DMS53 treated with DMSO at 0.1 percent for 48 hours (cell line): ENCODE measurements at regions not wholly inside any gene's neighbourhood (a gene's known extent, or its start where the extent isn't known, plus 50 kb on each side); places are given as distances from the start of the nearest gene placed in this dataset.
A peak's percentile ranks its signal among the peaks of the same experiment; 100 is the strongest.

Source experiments
- DNase-seq: peaks from one replicate; lab custom pipeline; 2025; ENCODE audit not compliant: unreplicated experiment; lab: John Stamatoyannopoulos, UW

DNA sequence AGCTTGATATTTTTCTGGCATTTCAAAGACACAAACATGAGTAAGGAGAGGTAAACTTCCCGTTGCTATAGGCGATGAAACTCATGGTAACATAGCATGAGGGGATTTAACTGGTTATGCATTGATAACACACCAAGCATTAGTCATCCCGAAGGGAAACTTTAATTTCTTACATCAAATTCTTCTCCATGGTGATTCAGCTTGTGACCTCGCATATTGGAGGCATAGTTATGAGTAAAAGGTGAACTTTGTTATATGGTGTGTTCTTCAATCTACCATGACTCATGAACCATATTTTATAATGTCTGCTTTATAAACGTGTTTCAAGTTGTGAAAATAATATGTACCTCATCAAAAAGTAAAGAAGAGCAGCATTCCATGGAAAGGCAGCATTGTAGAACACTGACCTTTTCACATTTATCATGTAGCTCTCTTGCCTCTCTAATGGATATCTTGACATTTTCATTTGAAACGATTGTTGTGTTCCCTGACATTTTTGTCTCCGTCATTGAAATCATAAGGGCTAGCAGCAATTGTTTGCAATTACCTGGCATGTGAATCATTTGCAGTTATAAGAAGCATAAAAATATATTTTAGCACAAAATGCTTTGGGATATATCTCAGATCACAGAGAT, 491.8 kb downstream of the ANXA1 start:
- DNase-seq = no peak

- no peak for DNase-seq
These were observed 495.9 kb downstream of the ANXA1 start for GRCh38 chr9:73647560-73647959.

GRCh38 chr9:73649552-73649951, 497.9 kb downstream of the ANXA1 start:
- DNase-seq = no peak

GRCh38 chr9:73655363-73655762, 503.7 kb downstream of the ANXA1 start:
- DNase-seq = no peak

GRCh38 chr9:73655831-73656230, 504.2 kb downstream of the ANXA1 start:
- no peak for DNase-seq

GRCh38 chr9:73665253-73665652, 513.6 kb downstream of the ANXA1 start:
- DNase-seq = no peak

DNA sequence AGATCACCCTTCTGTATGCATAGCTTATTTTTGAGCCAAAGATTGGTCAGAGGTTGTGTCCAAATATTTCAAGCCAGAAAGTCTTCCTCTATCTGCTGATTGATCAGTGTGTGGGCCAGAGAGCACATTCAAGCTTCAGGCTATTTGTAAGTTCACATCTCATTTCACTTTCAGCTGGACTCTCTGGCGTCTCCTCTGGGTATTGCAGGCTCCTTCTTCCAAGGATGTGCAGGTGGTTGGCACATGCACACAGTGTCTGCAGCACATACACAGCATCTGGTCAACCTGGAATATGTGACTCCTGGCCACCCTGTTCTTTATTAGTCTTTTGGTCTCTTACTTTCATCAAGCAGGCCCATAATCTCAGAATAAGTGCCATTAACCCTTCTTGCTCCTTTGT, 516.1 kb downstream of the ANXA1 start:
- no peak for DNase-seq

DNA sequence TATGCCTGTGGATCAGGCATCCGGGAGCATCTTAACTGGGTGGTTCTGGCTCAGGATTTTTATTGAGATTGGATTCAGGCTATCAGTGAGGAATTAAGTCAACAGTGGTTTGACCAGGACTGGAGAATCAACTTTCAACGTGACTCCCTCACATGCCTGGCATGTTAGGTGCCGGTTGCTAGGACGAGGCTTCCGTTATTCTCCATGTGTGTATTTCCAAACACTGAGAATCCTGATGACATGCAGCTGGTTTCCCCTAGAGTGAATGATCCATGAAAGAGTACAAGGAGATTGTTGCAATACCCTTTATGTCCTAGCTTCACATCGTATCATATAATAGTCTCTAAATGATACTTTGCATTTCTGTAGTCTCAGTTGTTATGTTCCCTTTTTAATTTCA, 529.2 kb downstream of the ANXA1 start:
- no peak for DNase-seq

DNA sequence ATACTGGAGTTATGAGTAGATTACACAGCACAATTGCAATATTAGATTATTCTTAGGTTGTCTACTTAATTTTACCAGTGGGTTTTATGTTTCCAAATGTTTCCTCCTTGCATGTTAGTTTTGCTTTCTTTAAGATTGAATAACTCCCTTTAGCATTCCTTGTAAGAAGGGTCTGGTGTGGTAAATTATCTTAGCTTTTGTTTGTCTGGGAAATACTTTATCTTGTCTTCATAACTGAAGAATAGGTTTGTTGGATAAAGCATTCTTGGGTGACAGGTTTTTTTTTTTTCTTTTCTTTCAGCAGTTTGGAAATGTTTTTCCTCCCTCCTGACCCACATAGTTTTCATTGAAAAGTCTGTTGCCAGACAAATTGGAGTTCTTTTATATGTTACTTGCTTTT, 531.1 kb downstream of the ANXA1 start:
- no peak for DNase-seq

GRCh38 chr9:73683862-73684591, 532.4 kb downstream of the ANXA1 start:
- peak; percentile 28 for DNase-seq

GRCh38 chr9:73684601-73685000, 532.9 kb downstream of the ANXA1 start:
- DNase-seq = no peak

GRCh38 chr9:73685786-73686185, 534.1 kb downstream of the ANXA1 start:
- no peak for DNase-seq

DNA sequence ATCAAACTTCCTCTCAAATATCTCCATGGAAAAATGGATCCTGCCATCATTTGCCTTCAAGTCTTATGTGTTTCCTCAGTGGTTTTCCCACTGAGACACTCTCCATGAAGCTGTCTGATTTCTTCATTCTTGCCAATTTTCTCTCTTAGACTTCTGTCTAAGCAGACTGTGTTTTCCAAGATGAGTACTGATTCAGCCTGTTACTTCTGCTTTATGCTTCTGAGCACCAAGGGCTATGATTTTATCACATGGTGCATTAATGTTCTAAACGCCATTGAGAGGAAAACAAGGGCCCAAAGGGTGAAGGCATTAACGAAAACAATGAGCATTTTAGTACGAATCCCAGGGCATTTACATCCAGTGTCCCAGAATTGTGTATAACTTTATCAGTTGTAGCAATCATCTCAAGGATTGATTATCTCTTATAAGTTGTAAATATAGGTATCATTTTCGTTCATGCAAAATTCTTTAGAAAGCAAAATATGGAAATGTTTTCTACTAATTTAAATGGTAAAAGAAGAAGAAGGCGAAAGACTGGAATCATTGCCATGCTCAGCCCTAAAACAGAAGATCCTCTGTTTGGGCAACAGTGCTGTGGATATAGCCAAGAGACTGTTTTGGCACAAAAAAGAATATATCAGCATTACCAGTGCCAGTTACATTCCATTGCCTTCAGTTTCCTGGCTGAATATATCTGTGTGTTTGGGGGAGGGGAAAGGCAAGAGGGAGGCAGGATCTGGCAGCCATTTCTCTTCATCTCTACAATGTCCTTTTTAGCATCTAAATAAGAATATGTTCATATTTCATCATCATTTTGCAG, 537.6 kb downstream of the ANXA1 start:
- DNase-seq = no peak

DNA sequence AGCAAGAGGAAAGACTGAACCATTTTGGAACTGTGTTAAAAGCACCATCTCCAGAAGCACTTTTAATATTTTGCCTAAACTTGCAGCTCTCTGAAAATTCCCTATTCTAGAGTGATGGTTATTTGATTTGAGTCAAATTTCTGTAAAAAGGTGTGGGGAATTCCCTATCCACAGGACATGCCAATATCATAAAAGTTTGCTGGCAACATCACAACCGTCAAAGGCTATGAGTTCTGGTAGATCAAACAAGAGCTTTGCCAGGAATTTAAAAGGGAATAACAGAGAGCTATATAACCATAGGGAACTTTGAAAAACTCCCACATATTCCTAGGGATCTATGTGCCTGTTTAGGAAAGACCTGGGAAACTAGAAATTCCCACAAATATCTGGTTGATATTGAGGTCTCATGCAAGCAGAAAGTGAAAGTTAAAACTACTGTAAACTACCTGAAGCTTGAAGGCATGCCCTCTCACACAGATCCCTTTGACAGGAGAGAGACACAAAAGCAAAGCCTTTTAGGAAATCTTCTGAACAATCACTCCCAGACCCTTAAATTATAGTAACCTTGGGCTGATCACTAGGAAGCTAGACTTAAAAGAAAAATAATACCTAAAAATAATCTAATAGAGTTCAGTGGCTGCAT, 549.9 kb downstream of the ANXA1 start:
- DNase-seq = no peak

GRCh38 chr9:73714294-73714693, 562.6 kb downstream of the ANXA1 start:
- no peak for DNase-seq

- no peak for DNase-seq
These were observed 563.9 kb downstream of the ANXA1 start for GRCh38 chr9:73715591-73715990.

DNA sequence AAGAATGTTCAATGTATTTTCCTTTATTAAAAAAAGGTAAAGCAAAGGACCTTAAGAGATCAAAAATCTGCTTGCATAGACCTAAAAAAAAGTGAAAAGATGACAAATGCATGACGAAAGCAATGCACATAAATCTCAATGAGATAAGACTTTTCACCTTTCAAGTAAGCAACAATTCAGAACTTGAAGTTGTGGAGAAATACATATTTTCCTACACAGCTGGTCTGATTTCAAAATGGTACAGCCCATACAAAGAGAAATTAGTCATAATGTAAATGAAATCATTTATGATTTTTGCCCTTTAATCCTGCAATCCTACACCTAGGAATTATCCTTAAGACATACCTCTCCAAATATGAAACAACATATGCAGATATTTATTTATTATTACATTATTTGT, 568.0 kb downstream of the ANXA1 start:
- no peak for DNase-seq

DNA sequence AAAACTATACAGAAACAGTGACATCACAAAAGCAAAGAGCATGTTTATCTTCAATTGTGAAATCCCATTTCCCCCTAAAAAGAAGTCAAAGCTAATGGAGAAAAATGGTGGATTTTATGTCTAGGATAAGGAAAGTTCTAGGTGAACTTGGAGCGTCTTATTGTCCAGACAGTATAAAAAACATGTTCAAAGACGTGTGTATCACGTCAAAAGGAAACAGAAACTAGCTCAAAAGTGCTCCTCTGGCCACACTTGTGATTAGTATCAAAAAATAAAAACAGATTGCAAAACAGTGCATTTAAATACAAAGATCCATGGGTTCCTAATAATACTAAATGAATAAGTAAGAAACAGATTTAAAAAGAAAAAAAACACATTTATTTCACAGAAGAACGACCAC, 568.9 kb downstream of the ANXA1 start:
- no peak for DNase-seq

- no peak for DNase-seq
These were observed 584.6 kb downstream of the ANXA1 start for GRCh38 chr9:73736270-73736669.

DNA sequence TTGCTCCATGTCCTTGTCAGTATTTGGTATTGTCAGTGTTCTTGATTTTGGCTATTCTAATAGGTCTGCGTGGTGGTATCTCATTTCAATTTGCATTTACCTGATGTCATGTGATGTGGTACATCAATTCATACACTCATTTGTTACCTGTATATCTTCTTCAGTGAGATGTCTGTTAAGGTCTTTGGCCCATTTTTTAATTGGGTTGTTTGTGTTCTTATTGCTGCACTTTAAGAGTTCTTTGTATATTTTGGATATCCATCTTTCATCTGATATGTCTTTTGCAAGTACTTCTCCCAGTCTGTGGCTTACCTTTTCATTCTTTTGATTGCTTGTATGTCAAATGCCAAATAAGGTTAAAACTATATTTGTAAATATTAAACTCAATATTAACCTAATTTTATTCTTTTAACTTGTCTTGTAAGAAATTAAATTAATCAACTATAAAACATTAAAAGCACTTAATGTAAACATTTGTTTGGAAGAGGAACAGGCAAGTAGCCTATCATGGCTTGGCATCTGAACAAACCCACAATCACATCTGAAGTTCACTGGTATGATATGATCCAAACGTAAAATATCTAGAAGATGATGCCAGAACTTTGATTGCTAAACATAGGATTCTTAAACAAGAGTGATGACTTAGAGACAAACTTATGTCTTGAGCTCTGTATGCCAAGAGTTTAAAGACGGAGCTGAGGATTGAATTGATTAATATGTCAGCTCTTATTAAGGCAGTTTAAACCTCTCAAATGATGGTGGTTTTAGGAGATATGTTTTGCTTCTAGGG, 587.3 kb downstream of the ANXA1 start:
- no peak for DNase-seq

DNA sequence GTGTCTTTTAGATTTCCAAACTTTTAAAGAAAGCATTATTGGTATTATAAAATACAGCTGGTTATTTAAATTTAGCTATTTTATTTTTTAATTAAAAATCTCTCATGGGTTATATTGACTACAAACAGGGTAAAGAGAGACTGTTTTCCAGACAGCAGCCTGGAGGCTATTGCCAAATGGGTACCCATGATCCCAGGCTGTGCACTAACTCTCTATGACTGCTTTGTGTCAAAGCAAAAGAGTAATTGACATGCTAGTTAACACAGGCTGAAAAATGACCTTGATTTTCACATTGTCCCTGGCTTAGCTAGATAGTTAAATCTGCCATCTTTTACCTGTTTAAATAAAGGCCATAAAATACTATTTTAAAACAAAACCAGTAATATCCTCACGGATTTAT, 589.7 kb downstream of the ANXA1 start:
- DNase-seq = no peak
